Gastroesophageal sphincter (tissue), 4 donors: ENCODE measurements at regions not wholly inside any gene's neighbourhood (a gene's known extent, or its start where the extent isn't known, plus 50 kb on each side); places are given as distances from the start of the nearest gene placed in this dataset.

Experiments
- ATAC-seq: fragments of 150-250 bp; one replicate; pipeline ENCODE4 v1.9.1; 2016; ENCODE audit warnings: mild to moderate bottlenecking, moderate library complexity
- H3K27ac ChIP-seq, 4 donors: fragments of 200-600 bp; sonication (generic) in 3 of 4; 1 replicate in 3 of 4; 2 replicates in 1 of 4; pipeline ENCODE4 v1.5.1; 2016 to 2019
- H3K27me3 ChIP-seq: fragments of 200-600 bp; sonication (generic); one replicate; pipeline ENCODE4 v1.5.1; 2019
- H3K36me3 ChIP-seq, 2 donors: fragments of 200-600 bp; sonication (generic); one replicate each; pipeline ENCODE4 v1.5.1; 2019; ENCODE audit warnings: control low read depth in 1 of 2
- H3K4me1 ChIP-seq, 3 donors: fragments of 200-600 bp; sonication (generic); 1 replicate in 2 of 3; 2 replicates in 1 of 3; pipeline ENCODE4 v1.5.1; 2016 to 2019; ENCODE audit warnings: control low read depth in 2 of 3
- H3K4me3 ChIP-seq, 2 donors: fragments of 200-600 bp; sonication (generic); one replicate each; pipeline ENCODE4 v1.5.1; 2019; ENCODE audit warnings: mild to moderate bottlenecking in 1 of 2, moderate library complexity in 1 of 2
- H3K9me3 ChIP-seq, 3 donors: fragments of 200-600 bp; sonication (generic); one replicate each; pipeline ENCODE4 v1.5.1; 2017 to 2019; ENCODE audit warnings: control low read depth in 2 of 3
- CTCF ChIP-seq, 4 experiments: fragments of 200-600 bp in 2 of 4; fragments of 450-650 bp in 2 of 4; sonication (generic) in 1 of 4; IDR thresholded peaks; one replicate each; pipeline ENCODE4 v1.5.1; 2017 to 2019; ENCODE audit warnings: antibody characterized with exemption in 4 of 4, mild to moderate bottlenecking in 2 of 4, moderate library complexity in 2 of 4
- EP300 ChIP-seq: sonication (generic); formaldehyde crosslinking; IDR thresholded peaks from one replicate; pipeline ENCODE4 v1.6.1; 2017; ENCODE audit warnings: antibody characterized with exemption, mild to moderate bottlenecking
- POLR2A ChIP-seq, 2 donors: fragments of 450-650 bp; IDR thresholded peaks; one replicate each; pipeline ENCODE4 v1.6.1; 2017; ENCODE audit warnings: antibody characterized with exemption in 2 of 2, mild to moderate bottlenecking in 2 of 2, moderate library complexity in 1 of 2
- POLR2AphosphoS5 ChIP-seq: sonication (generic); formaldehyde crosslinking; IDR thresholded peaks from one replicate; pipeline ENCODE4 v1.6.1; 2017; ENCODE audit warnings: antibody characterized with exemption
- WGBS, 2 donors: methylation state at CpG; one replicate each; pipeline ENCODE4 v1.1.5; 2018; ENCODE audit warnings: low coverage in 1 of 2; 5-methylcytosine and 5-hydroxymethylcytosine counted together

GRCh38 chr4:158068068-158068467, 104.8 kb downstream of the GASK1B start:
- no peaks in the 10 kb centered on the region for H3K27me3 ChIP-seq
- H3K27ac ChIP-seq: no peak overlapping the region
- peaks cover 0 to 5% (median 0%) of the 10 kb centered on the region in 3 donors for H3K4me1 ChIP-seq
- no peaks in the 10 kb centered on the region for H3K36me3 ChIP-seq
- no peaks in the 10 kb centered on the region for H3K9me3 ChIP-seq
- TF ChIP-seq CTCF (IDR thresholded peaks at IDR 0.05) (no peak), POLR2A (IDR thresholded peaks at IDR 0.05) (no peak), POLR2AphosphoS5 (no peak), EP300 (no peak)
- ATAC-seq: no peak
- WGBS, 2 donors: 30 to 35% methylated on average over 1 of the region's 1 CpG
- H3K4me3 ChIP-seq: no peak overlapping the region

GRCh38 chr4:158067646-158068045, 105.2 kb downstream of the GASK1B start:
- ATAC-seq: no peak
- Histone ChIP-seq H3K27me3 (no peaks in the 10 kb centered on the region), H3K27ac (no peak overlapping the region), H3K4me1 (peaks cover 0 to 5% (median 0%) of the 10 kb centered on the region in 3 donors), H3K36me3 (no peaks in the 10 kb centered on the region), H3K4me3 (no peak overlapping the region), H3K9me3 (no peaks in the 10 kb centered on the region)
- 100% methylated on average over 1 of the region's 2 CpGs; no CpG with 5 or more reads in 1 of the 2 donors for WGBS, 2 donors
- TF ChIP-seq POLR2A (IDR thresholded peaks at IDR 0.05): no peak
- TF ChIP-seq EP300: no peak
- TF ChIP-seq CTCF (IDR thresholded peaks at IDR 0.05): no peak
- no peak for TF ChIP-seq POLR2AphosphoS5

GRCh38 chr4:158065603-158066002, 107.2 kb downstream of the GASK1B start:
- TF ChIP-seq CTCF (IDR thresholded peaks at IDR 0.05) (no peak), POLR2A (IDR thresholded peaks at IDR 0.05) (no peak), EP300 (no peak), POLR2AphosphoS5 (no peak)
- Histone ChIP-seq H3K27me3 (no peaks in the 10 kb centered on the region), H3K36me3 (no peaks in the 10 kb centered on the region), H3K9me3 (no peaks in the 10 kb centered on the region), H3K4me1 (peaks cover 0 to 5% (median 0%) of the 10 kb centered on the region in 3 donors), H3K4me3 (no peak overlapping the region), H3K27ac (no peak overlapping the region)
- no peak for ATAC-seq
- WGBS, 2 donors: 79 to 88% methylated on average over 1 of the region's 1 CpG

- Histone ChIP-seq H3K4me3 (no peak overlapping the region), H3K27me3 (no peaks in the 10 kb centered on the region), H3K9me3 (no peaks in the 10 kb centered on the region), H3K4me1 (peaks cover 0 to 5% (median 0%) of the 10 kb centered on the region in 3 donors), H3K27ac (no peak overlapping the region), H3K36me3 (no peaks in the 10 kb centered on the region)
- no peak for ATAC-seq
- 30 to 51% methylated on average over 2 to 3 of the region's 3 CpGs for WGBS, 2 donors
- TF ChIP-seq POLR2A (IDR thresholded peaks at IDR 0.05) (no peak), CTCF (IDR thresholded peaks at IDR 0.05) (no peak), POLR2AphosphoS5 (no peak), EP300 (no peak)
These were observed 107.6 kb downstream of the GASK1B start for GRCh38 chr4:158065176-158065575.

- TF ChIP-seq POLR2AphosphoS5: no peak
- TF ChIP-seq POLR2A (IDR thresholded peaks at IDR 0.05): no peak
- no peak for TF ChIP-seq CTCF (IDR thresholded peaks at IDR 0.05)
- no peak for TF ChIP-seq EP300
- no peaks in the 10 kb centered on the region for H3K9me3 ChIP-seq
- H3K27me3 ChIP-seq: no peaks in the 10 kb centered on the region
- no peak overlapping the region for H3K4me3 ChIP-seq
- H3K36me3 ChIP-seq: no peaks in the 10 kb centered on the region
- H3K27ac ChIP-seq: no peak overlapping the region
- no peaks in the 10 kb centered on the region for H3K4me1 ChIP-seq
- no peak for ATAC-seq
These were observed 116.1 kb downstream of the GASK1B start for GRCh38 chr4:158056689-158057245.
